ENCODE measurements at regions not wholly inside any gene's neighbourhood (a gene's known extent, or its start where the extent isn't known, plus 50 kb on each side); places are given as distances from the start of the nearest gene placed in this dataset.

DNA sequence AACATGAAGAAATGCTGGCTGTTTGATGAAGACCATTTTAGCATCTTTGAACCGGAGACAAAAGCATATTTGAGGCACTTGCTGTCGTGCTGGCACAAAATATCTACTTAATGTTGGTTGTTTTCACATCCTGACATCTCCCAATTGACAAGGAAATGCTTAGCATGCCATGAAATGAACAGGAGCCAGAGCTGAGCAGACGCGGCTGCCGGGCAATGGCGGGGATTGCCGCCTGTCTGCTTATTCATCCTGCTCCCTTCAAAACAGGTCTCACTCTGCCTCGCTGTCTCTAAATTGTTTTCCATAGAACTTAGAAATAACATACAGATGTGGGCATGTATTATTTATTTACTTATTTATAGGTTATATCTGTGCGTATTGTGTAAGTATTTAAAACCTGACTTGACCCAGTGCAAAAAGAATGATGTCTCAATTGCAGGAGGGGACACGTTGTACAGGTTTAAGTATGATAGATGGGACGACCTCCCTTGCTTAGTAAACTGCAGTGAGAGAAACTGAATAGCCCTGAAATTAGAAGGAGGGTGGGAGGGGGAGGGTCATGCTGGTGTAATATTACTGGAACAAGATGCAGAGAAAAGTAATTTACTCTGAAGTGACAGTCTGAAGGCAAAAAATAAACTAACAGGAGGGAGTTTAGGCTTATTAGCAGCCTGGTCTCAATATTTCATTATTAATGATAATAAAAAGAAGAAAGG lies 590.4 kb upstream of the PLXNA2 start:
- no peak overlapping the region for H3K4me3 ChIP-seq (ENCODE audit: low read length, poor library complexity, severe bottlenecking)
- H3K9me3 ChIP-seq (ENCODE audit: insufficient read depth, low read depth, low read length), result no peaks in the 10 kb centered on the region; the same call in 1 of the 2 replicates
- H3K36me3 ChIP-seq (ENCODE audit: insufficient read depth, low read length), result no peaks in the 10 kb centered on the region
- TF ChIP-seq EZH2phosphoT487 (IDR thresholded peaks at IDR 0.05; ENCODE audit: borderline replicate concordance), result no peak
- TF ChIP-seq, protein P1, sequence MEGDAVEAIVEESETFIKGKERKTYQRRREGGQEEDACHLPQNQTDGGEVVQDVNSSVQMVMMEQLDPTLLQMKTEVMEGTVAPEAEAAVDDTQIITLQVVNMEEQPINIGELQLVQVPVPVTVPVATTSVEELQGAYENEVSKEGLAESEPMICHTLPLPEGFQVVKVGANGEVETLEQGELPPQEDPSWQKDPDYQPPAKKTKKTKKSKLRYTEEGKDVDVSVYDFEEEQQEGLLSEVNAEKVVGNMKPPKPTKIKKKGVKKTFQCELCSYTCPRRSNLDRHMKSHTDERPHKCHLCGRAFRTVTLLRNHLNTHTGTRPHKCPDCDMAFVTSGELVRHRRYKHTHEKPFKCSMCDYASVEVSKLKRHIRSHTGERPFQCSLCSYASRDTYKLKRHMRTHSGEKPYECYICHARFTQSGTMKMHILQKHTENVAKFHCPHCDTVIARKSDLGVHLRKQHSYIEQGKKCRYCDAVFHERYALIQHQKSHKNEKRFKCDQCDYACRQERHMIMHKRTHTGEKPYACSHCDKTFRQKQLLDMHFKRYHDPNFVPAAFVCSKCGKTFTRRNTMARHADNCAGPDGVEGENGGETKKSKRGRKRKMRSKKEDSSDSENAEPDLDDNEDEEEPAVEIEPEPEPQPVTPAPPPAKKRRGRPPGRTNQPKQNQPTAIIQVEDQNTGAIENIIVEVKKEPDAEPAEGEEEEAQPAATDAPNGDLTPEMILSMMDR (conservative IDR thresholded peaks at IDR 0.05; ENCODE audit: low read length), result no peak
- no peaks in the 10 kb centered on the region for H3K79me2 ChIP-seq (ENCODE audit: insufficient read depth, low read length)
- no peak overlapping the region for H3K4me2 ChIP-seq (ENCODE audit: low read depth, low read length, poor library complexity, severe bottlenecking)
- H3K4me1 ChIP-seq (ENCODE audit: insufficient read depth, low read length, poor library complexity, severe bottlenecking), result no peaks in the 10 kb centered on the region
- no peaks in the 10 kb centered on the region for H4K20me1 ChIP-seq (ENCODE audit: insufficient read depth, low read length, poor library complexity, severe bottlenecking)
- no peak overlapping the region for H2AFZ ChIP-seq (ENCODE audit: low read length)
- no peaks in the 10 kb centered on the region for H3K27me3 ChIP-seq (ENCODE audit: insufficient read depth, low read length, poor library complexity, severe bottlenecking)
- no peak overlapping the region for H3K9ac ChIP-seq (ENCODE audit: low read depth, low read length, poor library complexity, severe bottlenecking)
- no peaks in the 10 kb centered on the region for H3F3A ChIP-seq (ENCODE audit: low read depth)
- H3K9me2 ChIP-seq (replicated peaks; ENCODE audit: low read depth, low read length), result no peaks in the 10 kb centered on the region

DNA sequence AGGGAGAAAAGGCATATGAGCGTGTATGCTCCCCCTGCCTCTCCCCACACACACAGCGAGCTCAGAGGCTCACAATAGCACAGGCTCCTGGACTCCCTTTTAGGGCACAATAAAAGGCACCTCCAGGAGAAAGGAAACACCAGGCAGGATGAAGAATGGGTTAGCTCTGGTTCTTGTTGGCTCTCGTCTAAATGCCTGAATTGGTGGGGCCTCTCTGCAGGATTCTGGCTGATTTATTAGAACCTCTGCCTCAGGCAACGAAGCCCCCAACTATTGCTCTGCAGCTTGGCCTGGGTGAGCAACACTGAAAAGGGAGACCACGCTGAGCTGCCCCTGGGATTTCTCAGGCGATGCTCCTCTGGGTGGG lies 590.9 kb upstream of the PLXNA2 start:
- Histone ChIP-seq H3K79me2 (ENCODE audit: insufficient read depth, low read length) (no peaks in the 10 kb centered on the region), H3K36me3 (ENCODE audit: insufficient read depth, low read length) (no peaks in the 10 kb centered on the region), H3K4me1 (ENCODE audit: insufficient read depth, low read length, poor library complexity, severe bottlenecking) (no peaks in the 10 kb centered on the region), H4K20me1 (ENCODE audit: insufficient read depth, low read length, poor library complexity, severe bottlenecking) (no peaks in the 10 kb centered on the region), H2AFZ (ENCODE audit: low read length) (no peak overlapping the region), H3K4me3 (ENCODE audit: low read length, poor library complexity, severe bottlenecking) (no peak overlapping the region), H3K9me3 (ENCODE audit: insufficient read depth, low read depth, low read length) (no peaks in the 10 kb centered on the region; the same call in 1 of the 2 replicates), H3F3A (ENCODE audit: low read depth) (no peaks in the 10 kb centered on the region), H3K27me3 (ENCODE audit: insufficient read depth, low read length, poor library complexity, severe bottlenecking) (no peaks in the 10 kb centered on the region), H3K9ac (ENCODE audit: low read depth, low read length, poor library complexity, severe bottlenecking) (no peak overlapping the region), H3K9me2 (replicated peaks; ENCODE audit: low read depth, low read length) (no peaks in the 10 kb centered on the region), H3K4me2 (ENCODE audit: low read depth, low read length, poor library complexity, severe bottlenecking) (no peak overlapping the region)
- no peak for TF ChIP-seq EZH2phosphoT487 (IDR thresholded peaks at IDR 0.05; ENCODE audit: borderline replicate concordance)
- TF ChIP-seq, protein P1 (conservative IDR thresholded peaks at IDR 0.05; ENCODE audit: low read length), result no peak

DNA sequence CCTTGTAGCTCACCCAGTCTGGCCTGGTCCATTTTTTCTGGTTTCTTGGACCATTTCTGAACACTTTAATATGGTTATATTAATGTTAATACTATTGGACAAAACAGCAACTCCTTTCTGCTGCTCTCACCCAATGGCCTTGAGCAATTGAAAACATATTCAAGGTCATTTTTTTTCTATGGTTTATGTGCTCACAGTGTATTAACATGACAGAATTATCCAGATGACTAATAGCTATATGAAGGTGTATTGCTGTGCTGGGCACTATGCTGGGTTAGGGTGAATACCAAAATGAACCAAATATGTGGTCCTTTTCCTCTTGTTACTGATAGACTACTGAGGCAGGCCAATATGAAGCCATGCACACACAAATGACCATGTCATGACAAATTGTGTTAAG lies 591.6 kb upstream of the PLXNA2 start:
- Histone ChIP-seq H3K9ac (ENCODE audit: low read depth, low read length, poor library complexity, severe bottlenecking) (no peak overlapping the region), H3K9me3 (ENCODE audit: insufficient read depth, low read depth, low read length) (no peaks in the 10 kb centered on the region; the same call in 1 of the 2 replicates), H3K36me3 (ENCODE audit: insufficient read depth, low read length) (no peaks in the 10 kb centered on the region), H3K4me2 (ENCODE audit: low read depth, low read length, poor library complexity, severe bottlenecking) (no peak overlapping the region), H4K20me1 (ENCODE audit: insufficient read depth, low read length, poor library complexity, severe bottlenecking) (no peaks in the 10 kb centered on the region), H3K79me2 (ENCODE audit: insufficient read depth, low read length) (no peaks in the 10 kb centered on the region), H3K4me3 (ENCODE audit: low read length, poor library complexity, severe bottlenecking) (no peak overlapping the region), H3K4me1 (ENCODE audit: insufficient read depth, low read length, poor library complexity, severe bottlenecking) (no peaks in the 10 kb centered on the region), H3K9me2 (replicated peaks; ENCODE audit: low read depth, low read length) (no peaks in the 10 kb centered on the region), H2AFZ (ENCODE audit: low read length) (no peak overlapping the region), H3F3A (ENCODE audit: low read depth) (no peaks in the 10 kb centered on the region), H3K27me3 (ENCODE audit: insufficient read depth, low read length, poor library complexity, severe bottlenecking) (no peaks in the 10 kb centered on the region)
- TF ChIP-seq, protein P1 (conservative IDR thresholded peaks at IDR 0.05; ENCODE audit: low read length), result no peak
- TF ChIP-seq EZH2phosphoT487 (IDR thresholded peaks at IDR 0.05; ENCODE audit: borderline replicate concordance), result no peak

Measured in Loucy (cell line).